WTC11 (cell line): ENCODE measurements at regions not wholly inside any gene's neighbourhood (a gene's known extent, or its start where the extent isn't known, plus 50 kb on each side); places are given as distances from the start of the nearest gene placed in this dataset.

Source experiments
- AFF4 ChIP-seq: sonication (generic); formaldehyde crosslinking; IDR thresholded peaks from 2 replicates; pipeline ENCODE4 v1.8.1; 2023; ENCODE audit warnings: mild to moderate bottlenecking, missing genetic modification reagents, borderline replicate concordance
- AR ChIP-seq: fragments of 250-450 bp; sonication (Bioruptor Pico); IDR thresholded peaks from 2 replicates; pipeline ENCODE4 v1.9.0; 2021; ENCODE audit warnings: mild to moderate bottlenecking
- CBFB ChIP-seq: sonication (generic); formaldehyde crosslinking; IDR thresholded peaks from 2 replicates; pipeline ENCODE4 v1.8.1; 2022; ENCODE audit warnings: mild to moderate bottlenecking, low read depth, missing genetic modification reagents
- E2F1 ChIP-seq: sonication (generic); formaldehyde crosslinking; IDR thresholded peaks from 2 replicates; pipeline ENCODE4 v1.8.0; 2022; ENCODE audit warnings: mild to moderate bottlenecking, missing genetic modification reagents
- ESRRA ChIP-seq: sonication (generic); formaldehyde crosslinking; IDR thresholded peaks from 2 replicates; pipeline ENCODE4 v1.8.1; 2022; ENCODE audit warnings: mild to moderate bottlenecking, missing genetic modification reagents, borderline replicate concordance
- FOXP4 ChIP-seq: sonication (generic); formaldehyde crosslinking; IDR thresholded peaks from 2 replicates; pipeline ENCODE4 v1.8.0; 2022; ENCODE audit warnings: mild to moderate bottlenecking, missing genetic modification reagents
- IRF1 ChIP-seq: sonication (generic); formaldehyde crosslinking; IDR thresholded peaks from 2 replicates; pipeline ENCODE4 v1.8.0; 2023; ENCODE audit warnings: missing genetic modification reagents
- PRDM15 ChIP-seq: sonication (generic); formaldehyde crosslinking; IDR thresholded peaks from 2 replicates; pipeline ENCODE4 v1.8.0; 2022; ENCODE audit warnings: missing genetic modification reagents
- SOX15 ChIP-seq: fragments of 250-450 bp; sonication (Bioruptor Pico); IDR thresholded peaks from 2 replicates; pipeline ENCODE4 v1.9.0; 2021; ENCODE audit warnings: mild to moderate bottlenecking
- TCF7 ChIP-seq: sonication (generic); formaldehyde crosslinking; IDR thresholded peaks from 2 replicates; pipeline ENCODE4 v1.8.0; 2022; ENCODE audit warnings: mild to moderate bottlenecking, low read depth, missing genetic modification reagents, moderate library complexity
- TEAD4 ChIP-seq: sonication (generic); formaldehyde crosslinking; IDR thresholded peaks from 2 replicates; pipeline ENCODE4 v1.8.0; 2022; ENCODE audit warnings: mild to moderate bottlenecking, missing genetic modification reagents
- ZNF263 ChIP-seq: sonication (generic); formaldehyde crosslinking; IDR thresholded peaks from 2 replicates; pipeline ENCODE4 v1.8.1; 2022; ENCODE audit warnings: low read depth, mild to moderate bottlenecking, moderate library complexity, missing genetic modification reagents
- ZNF671 ChIP-seq: fragments of 250-450 bp; sonication (Bioruptor Pico); IDR thresholded peaks from 2 replicates; pipeline ENCODE4 v1.8.0; 2021; ENCODE audit warnings: mild to moderate bottlenecking

- no peak for TF ChIP-seq AFF4 (CRISPR knock-in tag)
- no peak for TF ChIP-seq ESRRA (CRISPR knock-in tag)
- TF ChIP-seq FOXP4 (CRISPR knock-in tag), result no peak
- TF ChIP-seq ZNF671 (CRISPR knock-in tag), result no peak
- no peak for TF ChIP-seq IRF1 (CRISPR knock-in tag)
- TF ChIP-seq AR (CRISPR knock-in tag), result no peak
- TF ChIP-seq PRDM15, result no peak
- no peak for TF ChIP-seq TCF7 (CRISPR knock-in tag)
- no peak for TF ChIP-seq E2F1
- no peak for TF ChIP-seq ZNF263 (CRISPR knock-in tag)
- no peak for TF ChIP-seq SOX15
- TF ChIP-seq CBFB, result no peak
- TF ChIP-seq TEAD4 (CRISPR knock-in tag), result no peak
- TF ChIP-seq, all 79 proteins: peak for 0
Measured at GRCh38 chr4:107518076-107518475, 202.0 kb downstream of the PAPSS1 start (continued).
